ENCODE measurements at regions not wholly inside any gene's neighbourhood (a gene's known extent, or its start where the extent isn't known, plus 50 kb on each side); places are given as distances from the start of the nearest gene placed in this dataset.

GRCh38 chr13:103275722-103276121, 209.5 kb upstream of the SLC10A2 start:
- DNase-seq (ENCODE audit: low read depth): no peak

- no peak for DNase-seq (ENCODE audit: low read depth)
Measured at GRCh38 chr13:103275081-103275480, 208.9 kb upstream of the SLC10A2 start.

GRCh38 chr13:103273825-103274224, 207.6 kb upstream of the SLC10A2 start:
- no peak for DNase-seq (ENCODE audit: low read depth)

DNA sequence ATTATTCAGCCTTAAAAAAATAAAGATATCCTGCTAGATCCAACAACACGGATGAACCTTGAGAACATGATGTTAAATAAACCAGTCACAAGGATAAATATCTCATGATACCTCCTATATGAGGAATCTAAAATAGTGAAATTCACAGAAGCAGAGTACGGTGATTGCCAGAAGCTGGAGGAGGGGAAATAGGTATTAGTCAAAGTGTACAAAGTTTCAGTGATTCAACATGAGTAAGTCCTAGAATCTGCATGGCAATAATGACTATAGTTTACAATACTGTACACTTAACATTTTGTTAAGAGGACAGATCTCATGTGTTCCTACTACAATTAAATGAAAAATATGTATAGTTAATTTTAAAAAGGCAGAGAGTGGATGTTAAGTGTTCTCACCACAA, 206.6 kb upstream of the SLC10A2 start:
- DNase-seq (ENCODE audit: low read depth): no peak

GRCh38 chr13:103263448-103263847, 197.2 kb upstream of the SLC10A2 start:
- no peak for DNase-seq (ENCODE audit: low read depth)

GRCh38 chr13:103255587-103256301, 189.5 kb upstream of the SLC10A2 start:
- no peak for DNase-seq (ENCODE audit: low read depth)

- DNase-seq (ENCODE audit: low read depth): no peak
Measured at GRCh38 chr13:103250071-103250470, 183.9 kb upstream of the SLC10A2 start.

GRCh38 chr13:103246581-103247200, 180.5 kb upstream of the SLC10A2 start:
- no peak for DNase-seq (ENCODE audit: low read depth)

DNA sequence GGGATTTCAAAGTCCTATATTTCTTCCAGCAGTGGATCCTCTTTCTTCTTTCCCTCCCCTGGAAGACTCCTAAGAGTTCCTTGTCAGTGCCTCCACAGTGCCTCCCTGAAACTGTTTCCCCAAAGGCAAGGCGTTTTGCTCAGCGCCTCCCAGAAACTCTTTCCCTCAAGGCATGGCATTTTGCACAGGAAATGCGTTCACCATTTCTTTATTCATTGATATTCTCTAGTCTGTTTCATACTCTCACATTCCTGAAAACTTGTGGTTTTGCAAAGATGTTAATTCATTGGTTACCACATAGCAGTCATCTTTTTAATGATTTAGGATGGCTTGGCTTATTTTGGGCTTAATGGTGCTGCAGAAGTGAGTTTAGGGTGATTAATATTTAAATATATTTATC, 177.3 kb upstream of the SLC10A2 start:
- DNase-seq (ENCODE audit: low read depth): no peak

DNA sequence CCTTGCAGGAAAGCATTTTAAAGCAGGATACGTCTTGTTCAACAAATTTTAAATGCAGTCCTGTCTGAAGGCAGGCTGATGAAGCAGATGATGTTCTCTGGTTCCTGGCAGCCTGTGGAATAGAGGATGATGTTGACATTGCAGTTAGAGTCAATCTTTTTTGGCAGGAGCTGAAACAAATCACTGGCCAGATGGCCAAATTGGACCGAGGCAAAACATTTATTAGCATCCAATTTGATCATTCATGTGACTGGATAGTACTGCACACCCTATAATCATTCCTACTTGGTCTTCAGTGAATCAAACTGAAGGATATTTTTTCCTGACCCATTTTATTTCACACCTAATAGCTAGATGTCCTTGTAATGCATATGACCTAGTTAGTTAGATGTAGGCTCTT, 172.2 kb upstream of the SLC10A2 start:
- no peak for DNase-seq (ENCODE audit: low read depth)

DNA sequence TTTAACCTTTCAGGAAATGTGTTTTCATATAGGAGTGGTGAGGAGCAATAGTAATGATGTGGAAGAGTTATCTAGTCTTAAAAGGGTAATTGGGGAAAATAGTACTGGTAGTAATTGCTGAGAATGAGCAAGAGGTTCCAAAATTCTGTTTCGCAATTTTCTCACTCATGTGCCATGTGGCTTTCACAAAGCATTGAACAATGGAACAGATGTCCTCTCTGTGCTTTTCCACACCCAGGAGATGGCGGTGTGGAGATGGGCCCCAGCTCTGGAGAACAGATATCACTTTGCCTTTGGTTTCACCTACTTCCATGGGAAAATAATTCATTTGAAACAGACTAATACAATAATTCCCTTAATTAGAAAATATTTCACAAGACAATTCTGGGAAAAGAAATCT, 170.0 kb upstream of the SLC10A2 start:
- DNase-seq (ENCODE audit: low read depth): no peak

- no peak for DNase-seq (ENCODE audit: low read depth)
Measured at GRCh38 chr13:103229674-103230073, 163.5 kb upstream of the SLC10A2 start.

DNA sequence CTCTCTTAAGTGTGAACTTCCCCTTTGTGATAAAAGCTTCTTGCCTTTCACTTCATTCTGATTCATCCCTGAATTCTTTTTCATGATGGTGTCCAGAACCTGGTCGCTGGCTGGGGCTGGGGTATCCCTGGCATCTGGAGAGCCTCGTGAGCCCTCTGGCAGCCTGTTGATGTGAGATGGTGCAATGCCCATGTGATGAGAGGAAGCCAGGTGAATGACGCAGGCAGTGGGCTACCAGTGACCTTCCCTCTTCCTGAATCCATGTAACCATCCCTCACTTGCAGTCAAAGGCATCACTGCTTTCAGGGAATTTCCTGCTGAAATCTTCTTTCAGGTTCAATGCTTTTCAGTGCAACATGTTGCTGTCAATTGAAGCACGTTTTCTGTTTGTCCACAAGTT, 158.6 kb upstream of the SLC10A2 start:
- DNase-seq (ENCODE audit: low read depth): no peak

- DNase-seq (ENCODE audit: low read depth): no peak
Measured at GRCh38 chr13:103222683-103223082, 156.5 kb upstream of the SLC10A2 start.

DNA sequence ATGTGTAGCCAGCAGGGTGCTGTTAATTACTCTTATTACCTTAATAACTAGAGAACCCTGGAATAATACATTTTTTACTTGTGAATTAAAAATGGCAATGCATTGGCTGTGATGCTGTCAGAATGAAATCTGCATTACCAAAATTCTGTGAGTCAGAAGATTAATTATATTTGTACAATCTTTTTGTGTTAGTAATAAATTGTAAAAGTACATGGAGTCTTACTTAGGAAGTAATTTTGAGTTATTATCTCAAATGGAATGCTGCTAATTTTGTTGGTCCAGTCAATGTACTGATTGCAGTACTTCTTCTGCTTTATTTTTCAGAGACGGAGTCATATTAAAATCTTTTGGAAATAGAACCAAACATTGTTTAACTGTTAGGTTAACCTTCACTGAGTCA, 152.0 kb upstream of the SLC10A2 start:
- no peak for DNase-seq (ENCODE audit: low read depth)

GRCh38 chr13:103213152-103213551, 146.9 kb upstream of the SLC10A2 start:
- DNase-seq (ENCODE audit: low read depth): no peak

GRCh38 chr13:103210348-103210747, 144.1 kb upstream of the SLC10A2 start:
- no peak for DNase-seq (ENCODE audit: low read depth)

DNA sequence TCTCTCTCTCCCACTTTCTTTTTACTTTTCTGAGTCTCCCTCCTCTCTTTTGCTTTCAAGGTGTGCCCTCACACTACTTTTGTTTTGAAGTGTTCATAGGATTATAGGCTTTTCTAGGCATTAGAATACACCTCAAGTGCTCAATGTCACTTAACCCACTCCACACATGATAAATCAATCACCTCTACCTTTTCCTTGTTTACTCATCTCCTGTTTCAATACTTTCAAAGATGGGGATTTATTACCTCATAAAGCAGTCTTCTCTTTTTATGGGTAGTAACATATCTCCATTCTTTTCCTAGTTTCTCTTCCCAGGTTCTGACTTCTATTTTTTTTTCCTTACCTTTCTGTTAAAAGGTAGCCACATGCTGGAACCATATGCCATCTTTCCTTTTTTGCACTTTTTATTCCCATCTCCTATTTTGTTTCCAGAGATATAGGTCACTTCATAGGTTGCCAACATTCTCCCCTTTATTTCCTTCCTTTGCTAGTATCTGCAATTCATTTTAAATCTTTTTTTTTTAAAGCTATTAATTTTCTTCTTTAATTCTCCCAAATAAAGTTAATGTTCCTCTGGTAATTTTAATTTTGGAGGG, 137.6 kb upstream of the SLC10A2 start:
- no peak for DNase-seq (ENCODE audit: low read depth)

DNA sequence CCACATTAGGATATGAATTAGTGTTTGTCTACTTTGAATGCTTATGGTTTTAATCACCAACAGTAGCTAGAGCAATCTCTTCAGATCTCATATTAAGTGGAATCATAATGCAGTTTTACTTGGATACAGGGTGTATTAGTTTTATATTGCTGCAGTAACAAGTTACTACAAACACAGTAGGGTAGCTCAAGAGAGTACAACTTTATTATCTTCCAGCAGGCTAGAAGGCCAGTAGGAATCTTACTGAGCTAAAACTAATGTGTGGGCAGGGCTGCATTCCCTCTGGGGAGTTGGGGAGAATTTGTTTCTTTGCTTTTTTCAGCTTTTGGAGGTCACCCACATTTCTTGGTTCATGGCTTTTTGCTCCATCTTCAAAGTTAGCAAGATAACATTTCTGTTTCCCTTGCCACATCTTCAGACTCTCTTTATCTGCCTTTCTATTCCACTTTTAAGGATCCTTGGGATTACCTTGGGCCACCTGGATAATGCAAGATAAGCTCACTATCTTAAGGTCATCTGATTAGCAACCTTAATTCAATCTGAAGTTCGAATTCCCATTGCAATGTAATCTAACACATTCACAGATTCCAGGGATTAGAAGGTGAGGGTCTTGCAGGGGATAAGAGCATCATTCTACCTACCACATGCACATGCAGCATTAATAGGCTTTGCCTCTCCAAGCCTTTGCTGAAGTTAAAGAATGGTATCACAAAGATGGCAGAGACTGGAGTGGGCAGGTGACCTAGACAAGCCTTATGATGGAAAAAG, 134.1 kb upstream of the SLC10A2 start:
- no peak for DNase-seq (ENCODE audit: low read depth)

DNA sequence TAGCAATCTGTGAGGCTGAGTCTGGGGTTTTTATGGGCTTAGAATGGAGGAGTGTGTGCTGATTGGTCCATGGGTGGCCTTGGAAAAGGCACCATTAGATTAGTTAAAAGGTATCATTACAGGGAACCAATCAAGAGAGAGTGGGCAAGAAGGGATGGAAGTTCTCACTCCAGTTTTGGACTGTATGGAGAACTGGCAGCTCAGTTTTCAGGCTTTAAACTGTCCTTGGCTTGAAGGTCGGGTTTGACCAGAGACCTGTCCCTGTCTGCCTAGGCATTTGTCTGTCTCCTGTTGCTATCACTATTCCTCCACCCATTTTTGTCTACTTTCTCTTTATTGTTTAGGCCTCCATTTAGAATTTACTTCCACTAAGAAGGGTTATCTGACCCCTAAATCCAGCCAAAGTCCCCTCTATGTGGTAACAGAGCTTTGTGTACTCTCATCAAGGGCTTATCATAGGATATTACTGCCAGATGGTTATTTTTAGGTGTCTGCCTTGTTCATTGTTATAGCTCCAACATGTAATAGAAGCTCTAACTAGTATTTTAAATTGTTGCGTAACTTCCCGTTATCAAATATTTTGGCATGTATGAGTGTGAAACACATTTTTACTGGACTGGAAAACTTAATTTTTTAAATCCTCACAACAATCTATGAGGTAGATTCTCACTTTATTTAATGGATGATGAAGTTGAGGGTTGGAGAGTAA, 133.3 kb upstream of the SLC10A2 start:
- DNase-seq (ENCODE audit: low read depth): no peak

DNA sequence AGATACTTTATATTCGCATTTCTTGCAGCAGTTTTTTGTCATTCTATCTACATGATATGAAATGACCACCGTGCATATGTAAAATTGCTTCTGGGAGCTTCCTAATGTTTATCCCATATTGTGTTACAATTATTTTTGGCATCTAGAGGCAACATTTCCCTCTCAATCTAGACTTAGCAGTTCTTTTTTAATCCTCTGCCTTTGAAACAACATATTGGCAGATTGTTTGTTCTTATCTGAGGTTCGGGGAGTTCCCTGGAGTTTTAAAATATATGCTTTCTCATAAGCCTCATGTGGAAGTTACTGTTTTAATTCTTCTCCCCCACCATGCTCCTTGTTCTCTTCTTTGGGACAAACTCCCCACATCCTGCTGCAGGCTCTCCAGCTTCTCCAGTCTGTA, 130.1 kb upstream of the SLC10A2 start:
- no peak for DNase-seq (ENCODE audit: low read depth)

- no peak for DNase-seq (ENCODE audit: low read depth)
Measured at GRCh38 chr13:103195762-103196161, 129.5 kb upstream of the SLC10A2 start.

All from activated gamma-delta T cell treated with anti-CD3 and anti-CD28 coated beads, Interleukin-2, amount 50 U/mL, for 16 hours (primary cell).